Activated CD4-positive, alpha-beta T cell treated with anti-CD3 and anti-CD28 coated beads for 4 hours (primary cell): ENCODE measurements at regions not wholly inside any gene's neighbourhood (a gene's known extent, or its start where the extent isn't known, plus 50 kb on each side); places are given as distances from the start of the nearest gene placed in this dataset.

Experiments
- DNase-seq, 2 donors: peaks; one replicate each; pipeline ENCODE4 v3.0.0-alpha.2; 2020

DNA sequence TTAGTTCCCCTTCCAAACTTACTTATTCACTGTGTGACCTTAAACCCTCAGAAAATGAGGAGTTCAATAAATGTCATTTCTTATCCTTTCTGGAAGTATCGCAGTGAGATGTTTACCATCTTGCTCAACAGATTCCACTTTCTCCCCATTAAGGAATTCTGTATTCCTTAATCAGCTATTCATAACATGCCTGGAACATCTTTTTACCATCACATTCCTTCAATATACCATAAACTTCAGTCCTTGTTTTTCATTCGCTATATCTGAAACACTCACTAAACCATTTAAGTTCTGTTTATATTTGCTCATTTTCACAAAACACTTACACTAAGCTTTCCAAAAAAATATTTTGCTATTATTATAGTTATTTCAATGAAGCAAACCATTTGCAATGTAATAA lies 1158.6 kb downstream of the CDH12 start:
- no peak for DNase-seq

DNA sequence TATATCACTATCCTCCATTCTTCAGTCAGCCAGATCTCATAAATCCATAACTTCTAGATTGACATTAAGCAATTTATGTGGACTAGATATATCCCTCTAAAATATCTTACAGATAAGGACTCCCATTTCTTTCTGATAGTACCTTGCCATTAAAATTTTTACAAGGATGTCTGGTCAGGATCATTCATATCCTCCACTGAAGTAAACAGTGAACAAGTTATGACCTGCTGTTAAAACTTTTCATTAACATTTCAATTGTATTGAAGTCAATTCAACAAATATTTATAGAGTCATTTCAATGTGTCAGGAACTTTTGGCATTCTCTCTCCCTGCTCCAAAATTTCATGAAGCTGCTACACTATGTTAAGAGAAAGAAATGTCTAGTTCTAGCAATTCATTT lies 1159.6 kb downstream of the CDH12 start:
- no peak for DNase-seq

DNA sequence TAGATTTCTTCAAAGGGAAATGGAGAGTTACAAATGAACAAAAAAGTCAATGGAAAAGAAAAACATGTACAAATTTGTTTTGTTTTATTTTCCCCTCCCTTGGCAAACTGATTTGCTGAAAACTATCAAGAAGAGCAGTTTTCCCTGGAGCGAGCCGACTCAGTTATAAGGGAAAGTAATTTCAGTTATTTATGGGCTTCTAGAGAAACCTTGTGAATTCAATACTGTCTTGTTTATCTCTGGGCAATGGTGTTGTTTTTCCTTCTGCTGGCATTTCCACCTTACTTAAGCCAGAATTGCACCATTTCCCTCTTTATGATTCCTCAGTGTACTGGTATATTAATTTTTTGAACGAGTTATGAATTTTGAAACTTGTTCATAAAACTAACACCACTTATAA lies 1163.6 kb downstream of the CDH12 start:
- DNase-seq, result no peak

DNA sequence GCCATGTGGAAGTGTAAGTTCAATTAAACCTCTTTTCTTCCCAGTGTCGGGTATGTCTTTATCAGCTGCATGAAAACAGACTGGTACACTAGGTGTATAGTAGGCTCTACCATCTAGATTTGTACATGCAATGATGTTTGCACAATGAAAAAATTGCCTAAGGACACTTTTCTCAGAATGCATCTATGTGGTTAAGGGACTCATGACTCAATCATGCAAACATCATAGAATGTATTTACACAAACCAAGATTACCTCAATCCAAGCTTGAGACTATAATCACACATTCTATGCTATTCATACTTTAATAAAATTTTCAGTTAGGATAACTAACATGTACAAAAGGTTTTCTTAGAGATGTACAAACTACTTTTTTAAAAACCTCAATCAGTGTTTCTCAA lies 1164.5 kb downstream of the CDH12 start:
- no peak for DNase-seq

DNA sequence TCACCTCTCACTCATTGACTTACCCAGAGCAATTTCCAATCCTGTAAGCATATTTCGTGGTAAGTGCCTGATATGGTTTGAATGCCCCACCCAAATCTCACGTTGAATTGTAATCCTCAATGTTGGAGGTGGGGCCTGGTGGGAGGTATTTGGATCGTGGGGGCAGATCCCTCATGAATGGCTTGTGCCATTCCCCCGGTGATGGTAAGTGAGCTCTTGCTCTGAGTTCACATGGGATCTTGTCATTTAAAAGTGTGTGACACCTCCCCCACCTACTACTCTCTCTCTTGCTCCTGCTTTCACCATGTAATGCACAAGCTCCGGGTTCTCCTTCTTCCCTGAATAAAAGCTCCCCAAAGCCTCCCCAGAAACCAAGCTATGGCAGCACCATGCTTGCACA lies 1165.5 kb downstream of the CDH12 start:
- DNase-seq, result no peak

DNA sequence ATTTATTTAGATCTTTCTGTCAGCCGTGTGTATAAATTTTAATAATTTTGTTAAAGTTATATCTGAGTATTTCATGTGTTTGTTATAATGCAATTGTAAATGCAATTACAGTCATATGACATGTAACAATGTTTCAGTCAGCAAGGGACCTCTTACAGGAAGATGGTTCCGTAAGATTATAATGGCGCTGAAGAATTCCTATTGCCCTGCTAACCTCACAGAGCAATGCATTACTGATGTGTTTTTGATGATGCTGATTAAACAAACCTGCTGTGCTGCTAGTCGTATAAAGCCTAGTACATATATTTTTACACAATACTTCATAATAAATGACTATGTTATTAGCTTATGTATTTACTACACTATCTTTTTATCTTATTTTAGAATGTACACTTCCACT lies 1166.4 kb downstream of the CDH12 start:
- no peak for DNase-seq

DNA sequence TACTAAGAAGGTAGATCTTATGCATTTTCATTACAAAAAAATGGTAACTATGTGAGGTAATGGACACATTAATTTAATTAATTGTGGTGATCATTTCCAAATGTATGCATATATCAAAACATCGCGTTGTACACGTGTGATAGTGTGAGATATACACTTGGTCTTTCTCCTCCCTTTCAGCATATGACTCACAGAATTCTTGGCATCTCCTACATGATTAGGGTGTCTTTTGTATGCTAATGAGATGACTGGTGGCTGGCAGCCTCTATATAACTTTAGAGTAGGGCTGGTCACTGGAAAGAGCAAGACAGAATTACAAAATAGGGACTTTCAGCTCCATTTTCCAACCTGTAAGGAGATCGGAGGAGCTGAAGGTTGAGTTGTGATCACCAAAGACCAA lies 1167.6 kb downstream of the CDH12 start:
- DNase-seq, result no peak

DNA sequence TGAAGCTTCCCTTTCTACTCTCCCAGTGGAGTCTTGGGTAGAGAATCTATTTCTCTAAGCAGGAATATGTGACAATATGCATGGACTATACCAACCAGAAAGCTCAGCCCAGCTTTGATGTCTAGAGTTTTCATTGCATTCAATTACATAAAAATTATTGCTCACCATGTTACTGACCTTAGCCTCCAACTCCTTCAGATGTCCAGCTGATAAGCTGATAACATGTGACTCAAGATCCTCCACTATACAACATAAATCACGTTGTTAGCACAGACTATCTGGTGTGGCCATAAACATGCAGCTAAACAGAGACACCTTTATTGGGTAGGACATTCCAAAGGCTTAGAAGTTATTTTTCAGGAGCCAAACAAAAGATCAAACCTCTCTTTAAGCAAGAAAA lies 1168.2 kb downstream of the CDH12 start:
- DNase-seq, result no peak

DNA sequence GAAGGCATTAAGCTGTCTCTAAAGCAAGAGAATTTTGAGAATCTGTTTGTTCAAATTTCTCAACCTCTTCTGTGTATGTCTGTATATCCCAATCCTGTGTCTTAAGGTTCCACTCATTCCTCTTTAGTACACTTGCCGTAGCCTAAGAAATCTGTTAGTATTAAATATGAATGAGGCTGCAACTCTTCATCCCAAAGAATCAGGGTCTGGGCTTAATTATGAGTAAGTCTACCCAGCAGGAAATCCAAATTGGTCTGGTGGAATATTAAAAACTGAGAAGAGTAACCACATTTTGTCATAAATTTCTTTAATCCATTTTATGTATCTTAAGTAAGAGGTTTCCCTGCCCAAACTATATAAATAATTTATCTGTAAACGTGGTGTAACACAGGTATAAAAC lies 1171.2 kb downstream of the CDH12 start:
- DNase-seq, result no peak

DNA sequence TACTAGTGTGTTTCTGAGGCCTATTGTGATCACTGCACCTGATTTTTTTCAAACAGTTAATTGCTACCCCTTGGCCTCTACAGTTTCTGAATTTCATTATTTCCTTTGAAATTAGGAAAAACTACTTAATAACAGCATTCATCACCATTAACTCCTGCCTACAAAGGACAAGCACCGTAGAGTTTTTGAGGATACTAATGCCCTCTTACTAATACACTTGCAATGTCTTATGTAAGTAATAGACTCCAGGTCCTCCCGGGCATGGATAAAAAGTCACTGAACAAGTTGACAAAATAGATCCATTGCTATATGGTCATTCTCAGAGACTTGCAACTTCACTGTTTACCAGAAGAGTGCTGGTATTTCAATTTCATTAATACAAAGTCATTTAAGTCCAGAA lies 1172.5 kb downstream of the CDH12 start:
- DNase-seq, result no peak

DNA sequence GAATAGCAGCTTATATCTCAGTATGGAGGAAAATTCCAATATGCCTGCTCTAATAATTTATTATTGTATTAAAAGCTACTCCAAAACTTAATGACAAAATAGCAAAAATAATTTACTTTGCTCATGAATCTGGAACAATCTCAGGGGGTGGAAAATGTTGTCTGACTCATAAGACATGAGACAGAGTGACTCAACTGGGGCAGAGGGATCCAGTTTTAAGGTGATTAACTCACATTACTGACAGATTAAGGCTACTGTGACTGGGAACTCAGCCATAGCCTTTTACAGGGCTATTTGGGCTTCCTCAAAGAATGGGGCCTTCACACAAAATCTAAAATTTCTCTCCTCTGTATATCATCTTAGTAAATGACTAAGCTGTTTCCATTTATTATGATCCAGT lies 1172.9 kb downstream of the CDH12 start:
- DNase-seq, result no peak

DNA sequence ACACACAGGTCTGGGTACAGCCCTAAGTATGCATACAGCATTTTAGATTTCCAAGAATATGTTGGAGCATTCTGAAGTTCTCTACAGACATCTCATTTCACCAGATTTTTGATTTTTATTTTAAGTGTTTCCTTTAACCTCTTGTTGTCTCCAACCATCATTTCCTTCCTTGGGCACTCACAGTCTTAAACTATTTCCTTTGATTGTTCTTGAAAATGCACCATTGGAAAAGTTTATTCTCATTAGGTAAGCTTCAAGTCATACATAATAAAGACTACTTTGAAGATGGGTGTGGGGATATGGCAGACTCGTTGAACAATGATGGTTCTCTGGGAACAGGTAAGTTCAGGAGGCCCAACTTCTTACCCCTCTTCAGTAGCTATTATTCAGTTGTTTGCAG lies 1174.6 kb downstream of the CDH12 start:
- DNase-seq, result no peak

DNA sequence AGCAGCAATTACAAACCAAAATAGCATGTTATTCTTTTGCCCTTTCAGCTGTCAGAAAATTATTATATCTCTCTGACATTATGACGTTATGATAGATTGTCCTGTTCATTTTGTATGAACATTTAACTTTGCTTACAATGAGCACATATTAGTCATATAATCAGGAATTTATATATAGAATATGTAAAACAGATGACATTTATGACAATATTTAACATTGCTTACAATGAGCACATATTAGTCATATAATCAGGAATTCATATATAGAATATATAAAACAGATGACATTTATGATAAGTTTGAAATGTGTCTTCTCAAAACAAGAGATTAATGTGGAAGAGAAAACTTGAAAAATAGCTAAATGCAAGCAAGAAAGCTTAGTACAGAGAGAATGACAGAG lies 1180.2 kb downstream of the CDH12 start:
- DNase-seq, result no peak

DNA sequence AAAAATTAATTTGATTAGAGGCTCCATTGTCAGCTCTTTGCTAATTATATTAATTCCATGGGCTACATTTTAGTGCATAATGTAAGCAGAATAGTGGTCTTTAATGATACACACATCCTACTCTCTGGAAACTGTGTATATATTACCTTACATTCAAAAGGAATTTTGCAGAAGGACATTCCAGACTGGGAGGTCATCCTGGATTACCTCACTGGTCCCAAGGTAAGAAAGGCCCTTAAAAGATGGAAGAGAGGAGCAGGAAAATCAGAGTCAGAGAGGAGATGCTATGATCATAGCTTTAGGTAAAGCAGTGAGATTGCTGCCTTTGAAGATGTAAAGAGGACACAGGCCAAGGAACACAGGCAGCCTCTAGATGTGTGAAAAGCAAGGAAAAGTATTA lies 1180.8 kb downstream of the CDH12 start:
- DNase-seq, result no peak

DNA sequence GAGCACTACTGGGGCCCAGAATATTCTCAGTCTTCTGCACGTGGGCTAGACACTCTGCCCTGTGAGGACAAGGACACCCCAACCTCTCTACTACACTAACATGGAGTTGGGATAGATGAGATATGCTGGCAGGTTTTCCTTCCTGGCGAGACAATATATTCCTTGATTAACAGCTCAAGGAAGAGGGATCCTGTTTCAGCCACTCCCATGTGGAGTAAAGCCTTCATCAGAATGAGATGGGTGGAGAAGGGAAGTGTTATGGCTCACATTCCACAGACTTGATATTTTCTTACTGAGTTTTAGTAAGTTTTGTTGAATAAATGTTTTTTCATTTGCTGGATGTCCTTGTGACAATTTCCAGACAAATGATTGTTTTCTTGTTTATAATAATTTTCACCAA lies 1187.6 kb downstream of the CDH12 start:
- DNase-seq, result no peak

DNA sequence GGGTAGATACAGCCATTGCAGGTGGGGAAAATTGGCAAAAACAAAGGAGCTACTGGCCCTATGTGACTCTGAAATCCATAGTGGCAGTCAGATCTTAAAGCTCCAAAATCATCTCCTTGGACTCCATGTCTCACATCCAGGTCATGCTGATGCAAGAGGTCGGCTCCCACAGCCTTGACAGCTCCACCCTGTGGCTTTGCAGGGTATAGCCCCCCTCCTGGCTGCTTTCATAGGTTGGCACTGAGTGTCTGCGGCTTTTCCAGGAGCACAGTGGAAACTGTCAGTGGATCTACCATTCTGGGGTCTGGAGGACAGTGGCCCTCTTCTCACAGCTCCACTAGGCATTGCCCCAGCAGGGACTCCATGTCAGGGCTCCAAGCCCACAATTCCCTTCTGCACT lies 1190.1 kb downstream of the CDH12 start:
- DNase-seq, result no peak

DNA sequence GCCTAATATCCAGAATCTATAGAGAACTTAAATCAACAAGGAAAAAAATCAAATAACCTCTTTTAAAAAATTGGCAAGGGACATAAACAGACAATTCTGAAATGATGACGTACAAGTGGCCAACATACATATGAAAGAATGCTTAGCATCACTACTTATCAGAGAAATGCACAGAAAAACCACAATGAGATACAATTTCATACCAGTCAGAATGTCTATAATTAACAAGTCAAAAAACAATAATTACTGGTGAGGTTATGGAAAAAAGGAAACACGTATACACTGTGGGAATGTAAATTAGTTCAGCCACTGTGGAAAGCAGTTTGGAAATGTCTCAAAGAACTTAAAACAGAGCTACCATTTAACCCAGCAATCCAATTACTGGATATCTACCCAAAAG lies 1192.0 kb downstream of the CDH12 start:
- no peak for DNase-seq

DNA sequence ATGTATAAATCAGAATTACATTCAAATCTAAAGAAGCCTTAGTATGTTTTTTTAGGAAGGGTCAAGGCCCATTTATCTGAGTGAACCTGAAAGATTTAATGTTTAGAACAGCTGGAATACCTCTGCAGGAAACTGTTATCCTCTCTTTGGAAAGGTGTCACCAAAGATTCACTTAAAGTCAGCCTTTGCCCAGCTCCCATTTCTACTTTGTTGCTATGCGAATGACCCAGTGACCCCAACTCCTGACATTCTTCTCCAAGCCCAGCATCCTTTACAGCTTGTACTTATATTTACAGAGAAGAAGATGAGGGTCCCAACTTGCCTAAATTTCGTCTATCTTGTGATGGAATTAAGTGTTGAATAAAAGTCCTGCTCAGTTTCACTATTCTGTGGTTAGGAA lies 1198.6 kb downstream of the CDH12 start:
- no peak for DNase-seq

DNA sequence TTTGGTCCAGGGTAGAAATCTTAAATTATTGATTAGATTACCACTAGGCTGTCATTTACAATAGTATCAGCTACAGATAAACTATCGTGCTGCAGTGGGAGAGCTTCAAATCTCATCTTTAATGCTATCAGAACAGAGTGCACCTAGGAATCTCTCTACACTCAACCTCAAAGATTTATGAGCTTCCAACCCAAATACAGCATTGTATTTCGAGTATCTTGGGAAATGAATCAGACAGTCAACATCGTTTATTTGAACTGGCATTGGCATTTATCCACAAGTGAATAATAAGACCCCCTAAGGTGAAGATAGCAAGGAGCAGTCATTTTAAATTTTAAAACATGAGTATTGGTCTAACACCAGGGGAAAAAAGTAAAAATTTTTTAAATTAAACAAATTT lies 1203.2 kb downstream of the CDH12 start:
- no peak for DNase-seq

DNA sequence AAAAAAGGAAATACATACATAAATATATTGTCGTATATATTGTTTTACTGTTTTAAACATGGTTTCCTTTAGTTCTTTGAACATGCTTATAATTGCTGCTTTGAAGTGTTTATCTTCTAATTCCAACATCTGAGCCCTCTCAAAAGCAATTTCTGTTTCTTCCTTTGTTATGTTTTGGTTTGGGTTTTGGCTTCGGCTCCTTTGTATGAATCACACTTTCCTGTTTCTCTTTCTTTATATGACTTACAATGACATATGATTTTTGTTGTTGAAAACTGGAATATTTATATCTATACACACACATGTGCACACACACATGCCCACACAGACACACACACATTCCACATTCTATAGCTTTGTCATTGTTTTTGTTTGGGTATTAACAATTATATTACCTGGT lies 1206.7 kb downstream of the CDH12 start:
- no peak for DNase-seq

DNA sequence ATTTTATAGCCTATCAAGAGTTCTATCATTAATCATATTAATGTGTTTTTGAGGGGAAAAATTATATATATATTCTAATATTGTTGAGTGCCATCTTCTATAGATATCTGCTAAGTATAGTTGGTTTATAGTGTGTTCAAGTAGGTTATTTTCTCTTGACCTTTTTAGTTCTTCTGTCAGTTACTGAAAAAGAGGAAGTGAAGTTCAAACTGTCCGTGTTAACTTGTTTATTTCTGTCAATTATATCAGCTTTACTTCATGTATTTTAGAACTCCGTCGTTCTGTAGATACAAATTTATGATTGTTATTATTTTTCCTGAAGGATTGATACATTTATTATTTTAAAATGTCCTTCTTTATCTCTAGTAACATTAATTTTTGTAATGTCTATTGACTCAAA lies 1209.1 kb downstream of the CDH12 start:
- DNase-seq, result no peak

DNA sequence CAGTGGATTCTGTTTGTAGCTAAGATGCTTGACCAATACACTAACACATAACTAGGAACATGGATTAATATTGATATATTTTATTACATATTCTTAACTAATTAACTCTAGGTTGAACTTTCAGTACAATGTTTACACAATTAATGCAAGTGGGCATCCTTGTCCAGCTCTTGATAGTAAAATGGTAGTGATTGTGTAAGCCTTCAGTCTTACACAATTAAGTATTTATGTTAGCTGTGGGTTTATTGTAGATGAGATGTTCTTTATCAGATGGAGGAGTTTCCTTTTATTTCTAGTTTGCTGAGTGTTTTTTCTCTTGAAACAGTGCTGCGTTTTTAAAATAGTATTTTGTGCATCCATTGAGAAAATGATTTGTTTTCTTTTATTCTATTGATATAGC lies 1210.8 kb downstream of the CDH12 start:
- DNase-seq, result no peak

DNA sequence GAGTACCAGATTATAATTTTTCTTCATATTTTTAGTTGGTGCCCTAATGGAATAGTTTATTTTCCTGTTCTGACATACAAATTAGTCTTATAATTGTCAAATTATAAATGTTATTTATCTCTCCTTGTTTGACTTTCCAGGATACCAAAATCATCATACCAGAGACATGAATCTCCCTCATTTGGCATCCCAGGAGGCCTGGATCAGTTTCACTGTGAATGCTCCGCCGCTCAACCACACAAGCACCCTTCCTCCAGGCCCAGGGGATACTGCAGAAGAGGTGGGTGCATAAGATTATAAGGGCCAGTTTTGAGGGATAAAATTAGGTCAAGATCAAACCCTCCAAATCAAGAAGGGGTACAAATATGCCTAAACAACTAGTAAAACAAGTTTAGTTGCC lies 1229.3 kb downstream of the CDH12 start:
- DNase-seq, result no peak

DNA sequence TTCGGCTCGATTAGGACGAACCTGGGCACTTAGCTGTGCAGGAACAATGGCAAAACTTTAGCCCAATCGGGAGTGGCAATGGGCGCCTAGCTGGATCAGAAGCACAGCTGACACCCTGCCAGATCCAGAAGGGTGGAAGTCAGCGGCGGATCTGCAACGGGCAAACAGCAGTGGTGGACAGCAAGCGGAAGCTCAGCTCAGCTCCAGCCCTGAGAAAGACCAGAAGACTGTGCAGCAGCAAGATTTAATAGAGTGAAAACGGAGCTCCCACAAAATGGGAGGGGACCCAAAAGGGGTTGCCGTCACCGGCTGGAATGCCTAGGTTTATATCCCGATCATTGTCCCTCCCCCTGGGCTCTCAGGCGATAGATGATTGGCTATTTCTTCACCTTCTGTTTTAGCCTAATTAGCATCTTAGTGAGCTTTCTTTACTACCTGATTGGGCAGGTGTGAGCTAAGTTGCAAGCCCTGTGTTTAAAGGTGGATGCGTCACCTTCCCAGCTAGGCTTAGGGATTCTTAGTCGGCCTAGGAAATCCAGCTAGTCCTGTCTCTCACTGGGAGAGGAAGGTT lies 1237.9 kb downstream of the CDH12 start:
- no peak for DNase-seq

DNA sequence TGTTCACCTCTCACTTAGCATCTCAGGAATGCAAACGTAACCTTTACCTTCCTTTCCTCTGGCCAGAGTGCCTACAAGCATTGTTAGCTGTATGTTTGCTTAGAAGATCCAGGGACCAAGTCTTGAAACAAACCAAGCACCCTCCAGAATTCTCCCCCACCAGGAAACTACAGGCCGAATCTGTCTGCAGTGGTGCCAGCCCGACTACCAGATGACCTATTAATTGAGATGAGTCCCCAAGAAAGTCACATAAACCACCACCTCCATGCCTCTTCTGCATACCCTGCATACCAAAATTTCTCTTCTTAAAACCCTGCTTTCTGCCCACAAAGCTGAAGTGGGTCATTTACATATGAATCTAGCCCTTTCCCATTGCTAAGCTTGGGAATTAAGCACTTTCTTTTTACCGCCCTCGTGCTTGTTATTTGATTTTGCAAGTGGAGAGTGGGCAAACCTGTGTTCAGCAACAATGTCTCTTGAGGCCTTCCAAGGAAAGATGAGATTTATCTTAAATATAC lies 1239.1 kb downstream of the CDH12 start:
- no peak for DNase-seq

DNA sequence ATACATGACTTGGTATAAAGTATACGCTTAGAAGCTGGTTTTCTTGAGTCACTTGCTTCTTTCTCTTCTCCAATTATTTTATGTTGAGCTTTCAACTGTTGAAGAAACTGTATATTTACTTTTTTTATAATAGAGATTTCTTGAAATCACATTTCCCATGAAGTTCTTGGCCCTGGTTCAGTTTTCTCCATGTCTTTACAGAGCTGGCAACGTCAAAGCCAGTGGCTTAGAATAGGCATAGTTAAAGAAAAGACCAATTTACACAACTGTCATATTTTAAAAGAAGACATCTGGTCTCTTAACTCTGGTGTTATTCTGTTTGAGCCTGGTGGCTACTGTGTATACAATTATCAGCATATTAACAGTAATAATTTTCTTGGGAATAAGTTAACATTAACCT lies 1249.3 kb downstream of the CDH12 start:
- DNase-seq, result no peak
